A673 (cell line): ENCODE measurements at regions not wholly inside any gene's neighbourhood (a gene's known extent, or its start where the extent isn't known, plus 50 kb on each side); places are given as distances from the start of the nearest gene placed in this dataset.

ENCODE experiments used
- CTCF ChIP-seq: fragments of 300-800, 200-600 bp; sonication (generic); conservative IDR thresholded peaks from 2 replicates; pipeline ENCODE4 v1.5.1; 2017; ENCODE audit warnings: low read depth, mild to moderate bottlenecking, antibody characterized with exemption, low read length, moderate library complexity, mixed read lengths
- EZH2 ChIP-seq: fragments of 200-600 bp; sonication (generic); IDR thresholded peaks from 2 replicates; pipeline ENCODE4 v1.6.1; 2017; ENCODE audit warnings: borderline replicate concordance, low read depth, mild to moderate bottlenecking, mixed read lengths, antibody characterized with exemption, low read length; ENCODE audit not compliant: poor library complexity, severe bottlenecking

- no peak for TF ChIP-seq CTCF
- TF ChIP-seq EZH2 = no peak
These were observed 84.0 kb upstream of the TDRD3 start for GRCh38 chr13:60312851-60313505.
